ENCODE measurements at regions not wholly inside any gene's neighbourhood (a gene's known extent, or its start where the extent isn't known, plus 50 kb on each side); places are given as distances from the start of the nearest gene placed in this dataset.

- Histone ChIP-seq H3K4me3 (no peak overlapping the region), H3K4me1 (replicated peaks in 1 of 2) (no peaks in the 10 kb centered on the region), H3K9me3 (replicated peaks in 1 of 3) (no peaks in the 10 kb centered on the region), H3K27ac (no peak overlapping the region), H3K36me3 (replicated peaks in 1 of 2) (no peaks in the 10 kb centered on the region), H3K27me3 (peaks cover 6% of the 10 kb centered on the region)
- WGBS, 4 donors, result 48 to 75% (median 59%) methylated on average over 2 of the region's 2 CpGs
- TF ChIP-seq CTCF (IDR thresholded peaks at IDR 0.05) (no peak), POLR2A (IDR thresholded peaks at IDR 0.05) (no peak)
- intact Hi-C loops (cut with DNase I), result no loop called here
- DNase-seq, result no peak
Measured at GRCh38 chrX:36562986-36563385, 445.2 kb upstream of the FAM47C start.

- no peak overlapping the region for H3K27ac ChIP-seq
- intact Hi-C loops (cut with DNase I), result no loop called here
- no peaks in the 10 kb centered on the region for H3K9me3 ChIP-seq (replicated peaks in 1 of 3)
- no peaks in the 10 kb centered on the region for H3K36me3 ChIP-seq (replicated peaks in 1 of 2)
- H3K27me3 ChIP-seq, result peaks cover 10% of the 10 kb centered on the region
- TF ChIP-seq CTCF (IDR thresholded peaks at IDR 0.05) (no peak), POLR2A (IDR thresholded peaks at IDR 0.05) (no peak)
- DNase-seq, result no peak
- WGBS, 4 donors, result 80 to 96% (median 90%) methylated on average over 1 of the region's 1 CpG
- H3K4me3 ChIP-seq, result no peak overlapping the region
- H3K4me1 ChIP-seq (replicated peaks in 1 of 2), result no peaks in the 10 kb centered on the region
Measured at GRCh38 chrX:36568946-36569345, 439.2 kb upstream of the FAM47C start.

GRCh38 chrX:36573720-36574119 is 434.4 kb upstream of the FAM47C start:
- Histone ChIP-seq H3K27me3 (peaks cover 3% of the 10 kb centered on the region), H3K9me3 (replicated peaks in 1 of 3) (no peaks in the 10 kb centered on the region), H3K36me3 (replicated peaks in 1 of 2) (no peaks in the 10 kb centered on the region), H3K4me1 (replicated peaks in 1 of 2) (no peaks in the 10 kb centered on the region), H3K4me3 (no peak overlapping the region), H3K27ac (no peak overlapping the region)
- DNase-seq, result no peak
- intact Hi-C loops (cut with DNase I), result no loop called here
- WGBS, 4 donors, result 48 to 73% (median 60%) methylated on average over 2 of the region's 2 CpGs
- TF ChIP-seq CTCF (IDR thresholded peaks at IDR 0.05) (no peak), POLR2A (IDR thresholded peaks at IDR 0.05) (no peak)

GRCh38 chrX:36575670-36576069 is 432.5 kb upstream of the FAM47C start:
- Histone ChIP-seq H3K9me3 (replicated peaks in 1 of 3) (no peaks in the 10 kb centered on the region), H3K27me3 (no peaks in the 10 kb centered on the region), H3K4me1 (replicated peaks in 1 of 2) (no peaks in the 10 kb centered on the region), H3K27ac (no peak overlapping the region), H3K36me3 (replicated peaks in 1 of 2) (no peaks in the 10 kb centered on the region), H3K4me3 (no peak overlapping the region)
- TF ChIP-seq POLR2A (IDR thresholded peaks at IDR 0.05) (no peak), CTCF (IDR thresholded peaks at IDR 0.05) (no peak)
- DNase-seq, result no peak
- intact Hi-C loops (cut with DNase I), result no loop called here
- 64 to 92% (median 80%) methylated on average over 3 of the region's 3 CpGs for WGBS, 4 donors

Data from adrenal gland (tissue), 9 donors.